ENCODE measurements at regions not wholly inside any gene's neighbourhood (a gene's known extent, or its start where the extent isn't known, plus 50 kb on each side); places are given as distances from the start of the nearest gene placed in this dataset.

GRCh38 chr11:127059286-127059685 is 58.7 kb upstream of the KIRREL3 start:
- Mint-ChIP-seq H3K4me1 (no peaks in the 10 kb centered on the region), H3K4me3 (no peak overlapping the region), H3K36me3 (no peaks in the 10 kb centered on the region), H3K9me3 (peaks cover 3 to 4% of the 10 kb centered on the region in 2 donors), H3K27me3 (no peaks in the 10 kb centered on the region), H3K27ac (no peak overlapping the region)
- no peak for ATAC-seq (replicated peaks)
- DNase-seq: no peak

DNA sequence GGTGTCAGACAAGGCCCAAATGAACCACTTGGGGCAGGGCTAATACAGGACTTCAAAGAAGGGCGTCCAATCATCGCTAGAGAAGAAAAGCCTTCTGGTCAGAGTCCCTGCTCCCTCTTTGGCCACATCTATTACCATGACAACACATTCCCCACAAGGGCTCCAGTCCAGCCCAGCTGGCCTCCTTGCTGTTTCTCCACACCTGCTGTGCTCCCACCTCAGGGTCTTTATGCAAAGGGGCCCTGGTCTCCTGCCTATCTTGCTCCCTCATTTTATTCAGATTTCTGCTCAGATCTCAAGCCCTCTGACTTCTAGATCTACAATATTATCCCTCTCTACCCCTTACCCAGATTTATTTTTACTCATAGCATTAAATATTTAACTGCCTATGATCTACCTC is 58.0 kb upstream of the KIRREL3 start:
- H3K36me3 Mint-ChIP-seq: no peaks in the 10 kb centered on the region
- no peaks in the 10 kb centered on the region for H3K27me3 Mint-ChIP-seq
- no peak overlapping the region for H3K27ac Mint-ChIP-seq
- H3K4me3 Mint-ChIP-seq: no peak overlapping the region
- ATAC-seq (replicated peaks) (no peak), DNase-seq (no peak)
- H3K9me3 Mint-ChIP-seq: peaks cover 3 to 4% of the 10 kb centered on the region in 2 donors
- H3K4me1 Mint-ChIP-seq: no peaks in the 10 kb centered on the region

- ATAC-seq (replicated peaks) (no peak), DNase-seq (no peak)
- no peak overlapping the region for H3K27ac Mint-ChIP-seq
- no peaks in the 10 kb centered on the region for H3K4me1 Mint-ChIP-seq
- H3K27me3 Mint-ChIP-seq: no peaks in the 10 kb centered on the region
- peaks cover 3 to 4% of the 10 kb centered on the region in 2 donors for H3K9me3 Mint-ChIP-seq
- H3K4me3 Mint-ChIP-seq: no peak overlapping the region
- H3K36me3 Mint-ChIP-seq: no peaks in the 10 kb centered on the region
These were observed 56.6 kb upstream of the KIRREL3 start for GRCh38 chr11:127057126-127057525.

DNA sequence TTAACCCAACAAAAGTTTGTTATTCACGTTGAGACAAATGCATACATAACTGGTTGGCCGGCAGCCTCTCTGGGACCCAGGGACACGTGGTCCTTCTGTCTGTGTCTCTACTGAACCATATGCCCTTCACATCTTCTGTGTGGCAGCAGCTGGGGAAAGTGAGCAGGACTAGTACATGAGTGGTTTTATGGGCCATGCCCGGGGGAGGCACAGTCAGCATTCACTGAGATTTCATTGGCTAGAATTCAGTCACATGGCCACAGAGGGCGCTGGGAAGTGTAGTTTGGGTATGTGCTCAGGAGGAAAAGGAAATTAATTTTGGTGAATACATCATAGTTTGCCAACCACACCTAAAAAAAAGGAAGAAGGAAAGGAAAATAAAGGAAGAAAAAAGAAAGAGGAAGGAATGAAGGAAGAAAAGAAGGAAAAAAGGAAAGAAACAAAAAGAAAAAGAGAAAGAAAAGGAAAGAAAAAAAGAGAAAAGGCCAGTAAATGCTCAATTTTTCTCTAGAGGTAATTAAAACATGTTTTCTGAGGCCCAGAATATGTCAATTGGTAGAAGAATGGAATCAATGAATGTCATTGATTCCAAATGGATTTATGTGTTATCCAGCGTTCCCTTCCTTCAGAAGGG is 55.9 kb upstream of the KIRREL3 start:
- no peak overlapping the region for H3K27ac Mint-ChIP-seq
- no peaks in the 10 kb centered on the region for H3K27me3 Mint-ChIP-seq
- H3K36me3 Mint-ChIP-seq: no peaks in the 10 kb centered on the region
- ATAC-seq (replicated peaks) (no peak), DNase-seq (no peak)
- peaks cover 3 to 4% of the 10 kb centered on the region in 2 donors for H3K9me3 Mint-ChIP-seq
- no peak overlapping the region for H3K4me3 Mint-ChIP-seq
- H3K4me1 Mint-ChIP-seq: no peaks in the 10 kb centered on the region

- peaks cover 3 to 4% of the 10 kb centered on the region in 2 donors for H3K9me3 Mint-ChIP-seq
- no peaks in the 10 kb centered on the region for H3K4me1 Mint-ChIP-seq
- DNase-seq (no peak), ATAC-seq (replicated peaks) (no peak)
- H3K27ac Mint-ChIP-seq: no peak overlapping the region
- no peak overlapping the region for H3K4me3 Mint-ChIP-seq
- H3K36me3 Mint-ChIP-seq: no peaks in the 10 kb centered on the region
- no peaks in the 10 kb centered on the region for H3K27me3 Mint-ChIP-seq
These were observed 54.7 kb upstream of the KIRREL3 start for GRCh38 chr11:127055236-127055635.

DNA sequence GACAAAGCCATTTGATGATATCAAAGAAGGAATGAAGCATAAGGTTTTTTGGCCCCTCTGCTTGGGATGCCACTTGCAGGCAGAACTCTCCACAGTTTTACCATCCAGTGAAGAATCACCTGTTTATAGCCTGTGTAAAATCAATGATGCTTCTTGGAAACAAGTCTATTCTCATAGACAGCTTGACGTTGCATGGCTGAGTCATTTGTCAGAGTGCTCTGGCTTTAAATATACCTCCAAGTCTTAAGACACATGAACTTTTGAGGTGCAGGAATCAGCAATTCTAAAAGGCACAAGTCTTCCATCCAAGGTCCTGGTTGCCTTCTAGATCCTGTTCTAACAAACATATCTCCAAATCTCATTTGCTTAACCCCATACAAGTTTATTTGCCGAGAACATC is 53.6 kb upstream of the KIRREL3 start:
- no peaks in the 10 kb centered on the region for H3K36me3 Mint-ChIP-seq
- DNase-seq: no peak
- H3K27me3 Mint-ChIP-seq: no peaks in the 10 kb centered on the region
- no peaks in the 10 kb centered on the region for H3K4me1 Mint-ChIP-seq
- no peak for ATAC-seq (replicated peaks)
- H3K9me3 Mint-ChIP-seq: peaks cover 3 to 4% of the 10 kb centered on the region in 2 donors
- no peak overlapping the region for H3K27ac Mint-ChIP-seq
- H3K4me3 Mint-ChIP-seq: no peak overlapping the region

GRCh38 chr11:127052404-127052803 is 51.8 kb upstream of the KIRREL3 start:
- no peaks in the 10 kb centered on the region for H3K27me3 Mint-ChIP-seq
- no peak overlapping the region for H3K4me3 Mint-ChIP-seq
- H3K4me1 Mint-ChIP-seq: no peaks in the 10 kb centered on the region
- no peaks in the 10 kb centered on the region for H3K36me3 Mint-ChIP-seq
- no peak for ATAC-seq (replicated peaks)
- DNase-seq: no peak
- H3K9me3 Mint-ChIP-seq: peaks cover 3 to 4% of the 10 kb centered on the region in 2 donors
- H3K27ac Mint-ChIP-seq: no peak overlapping the region
